ENCODE measurements at regions not wholly inside any gene's neighbourhood (a gene's known extent, or its start where the extent isn't known, plus 50 kb on each side); places are given as distances from the start of the nearest gene placed in this dataset.

DNA sequence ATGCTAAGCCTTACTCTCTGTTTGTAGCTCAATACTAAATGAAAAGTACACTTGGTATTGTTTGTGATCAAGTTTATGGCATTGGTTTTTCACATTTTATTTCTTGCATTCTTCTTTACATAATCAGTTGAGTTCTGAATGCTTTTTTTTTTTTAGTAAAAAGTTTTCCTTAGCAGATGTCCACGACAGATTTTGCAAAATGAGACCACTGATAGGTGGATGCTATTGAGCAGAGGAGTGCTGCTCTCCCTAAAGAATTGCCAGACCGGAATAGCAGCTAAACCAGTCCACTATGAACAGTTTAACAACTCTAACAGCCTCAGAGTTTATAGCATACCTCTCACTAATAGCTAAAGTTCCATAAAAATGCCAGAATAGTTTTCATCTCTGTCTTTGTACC is 225.1 kb upstream of the CACNA2D1 start:
- Histone ChIP-seq H3K36me3 (replicated peaks in 1 of 2; ENCODE audit: control insufficient read depth in 1 of 2, insufficient read depth in 2 of 2, low read length in 2 of 2) (no peaks in the 10 kb centered on the region), H3K4me1 (ENCODE audit: control insufficient read depth in 1 of 2, insufficient read depth in 2 of 2, low read length in 2 of 2) (no peaks in the 10 kb centered on the region), H3K9me3 (replicated peaks in 1 of 2; ENCODE audit: control insufficient read depth in 1 of 2, insufficient read depth in 1 of 2, low read length in 2 of 2) (no peaks in the 10 kb centered on the region), H4K20me1 (ENCODE audit: insufficient read depth, low read length) (no peaks in the 10 kb centered on the region), H3K79me2 (ENCODE audit: insufficient read depth, low read length) (no peaks in the 10 kb centered on the region), H3K4me2 (replicated peaks; ENCODE audit: extremely low read depth, low read length, poor library complexity, severe bottlenecking) (no peak overlapping the region), H2AFZ (ENCODE audit: insufficient read depth, low read depth, low read length, poor library complexity, severe bottlenecking) (no peak overlapping the region), H3K4me3 (replicated peaks in 1 of 3; ENCODE audit: low read depth in 2 of 3, low read length in 3 of 3) (no peak overlapping the region), H3K27me3 (ENCODE audit: control insufficient read depth in 2 of 2, insufficient read depth in 2 of 2, low read length in 2 of 2) (no peaks in the 10 kb centered on the region), H3K27ac (ENCODE audit: low read depth in 1 of 2, low read length in 2 of 2) (no peak overlapping the region), H3K9ac (ENCODE audit: insufficient read depth, low read length, poor library complexity, severe bottlenecking) (no peak overlapping the region)
- Mint-ChIP-seq H3K27ac (no peak overlapping the region), H3K36me3 (no peaks in the 10 kb centered on the region), H3K27me3 (ENCODE audit: low read depth in 3 of 3) (no peaks in the 10 kb centered on the region), H3K9me3 (no peaks in the 10 kb centered on the region), H3K4me3 (no peak overlapping the region), H3K4me1 (no peaks in the 10 kb centered on the region)
- intact Hi-C loops (cut with micrococcal nuclease) = no loop called here
- no CpG with 5 or more reads among the region's 2 CpGs for WGBS (ENCODE audit: insufficient coverage)
- no peak for DNase-seq
- TF ChIP-seq, protein P1, sequence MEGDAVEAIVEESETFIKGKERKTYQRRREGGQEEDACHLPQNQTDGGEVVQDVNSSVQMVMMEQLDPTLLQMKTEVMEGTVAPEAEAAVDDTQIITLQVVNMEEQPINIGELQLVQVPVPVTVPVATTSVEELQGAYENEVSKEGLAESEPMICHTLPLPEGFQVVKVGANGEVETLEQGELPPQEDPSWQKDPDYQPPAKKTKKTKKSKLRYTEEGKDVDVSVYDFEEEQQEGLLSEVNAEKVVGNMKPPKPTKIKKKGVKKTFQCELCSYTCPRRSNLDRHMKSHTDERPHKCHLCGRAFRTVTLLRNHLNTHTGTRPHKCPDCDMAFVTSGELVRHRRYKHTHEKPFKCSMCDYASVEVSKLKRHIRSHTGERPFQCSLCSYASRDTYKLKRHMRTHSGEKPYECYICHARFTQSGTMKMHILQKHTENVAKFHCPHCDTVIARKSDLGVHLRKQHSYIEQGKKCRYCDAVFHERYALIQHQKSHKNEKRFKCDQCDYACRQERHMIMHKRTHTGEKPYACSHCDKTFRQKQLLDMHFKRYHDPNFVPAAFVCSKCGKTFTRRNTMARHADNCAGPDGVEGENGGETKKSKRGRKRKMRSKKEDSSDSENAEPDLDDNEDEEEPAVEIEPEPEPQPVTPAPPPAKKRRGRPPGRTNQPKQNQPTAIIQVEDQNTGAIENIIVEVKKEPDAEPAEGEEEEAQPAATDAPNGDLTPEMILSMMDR (IDR thresholded peaks at IDR 0.05) = no peak

DNA sequence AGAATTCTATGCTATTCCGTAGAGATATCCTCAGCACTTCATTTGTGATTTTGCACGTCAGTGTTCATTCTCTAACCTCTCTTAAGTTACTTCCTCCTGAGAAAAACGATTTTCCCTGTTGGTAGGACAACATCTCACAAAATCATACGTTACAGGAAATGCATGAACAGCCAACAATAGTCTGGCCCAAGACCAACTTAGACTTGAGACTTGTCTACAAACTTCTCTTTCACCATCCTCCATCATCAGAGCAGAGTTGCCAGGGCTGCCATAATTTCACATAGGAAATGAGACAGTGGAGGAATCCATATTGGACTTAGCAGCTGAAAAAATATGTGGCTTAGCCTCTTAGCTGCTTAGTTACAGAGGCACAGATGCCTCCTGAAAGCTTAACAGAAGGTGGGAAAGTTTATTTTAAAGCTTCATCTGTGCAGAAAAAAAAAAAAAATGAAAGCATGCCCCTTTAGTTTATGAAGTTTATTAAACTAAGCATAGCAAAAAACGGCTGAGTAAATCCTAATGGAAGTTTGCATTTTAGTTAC is 222.5 kb upstream of the CACNA2D1 start:
- H3K27me3 Mint-ChIP-seq (ENCODE audit: low read depth in 3 of 3) = no peaks in the 10 kb centered on the region
- no peaks in the 10 kb centered on the region for H4K20me1 ChIP-seq (ENCODE audit: insufficient read depth, low read length)
- no peaks in the 10 kb centered on the region for H3K36me3 ChIP-seq (replicated peaks in 1 of 2; ENCODE audit: control insufficient read depth in 1 of 2, insufficient read depth in 2 of 2, low read length in 2 of 2)
- no peak overlapping the region for H3K4me3 ChIP-seq (replicated peaks in 1 of 3; ENCODE audit: low read depth in 2 of 3, low read length in 3 of 3)
- no peak overlapping the region for H3K4me2 ChIP-seq (replicated peaks; ENCODE audit: extremely low read depth, low read length, poor library complexity, severe bottlenecking)
- intact Hi-C loops (cut with micrococcal nuclease) = no loop called here
- H3K27ac ChIP-seq (ENCODE audit: low read depth in 1 of 2, low read length in 2 of 2) = no peak overlapping the region
- no peaks in the 10 kb centered on the region for H3K36me3 Mint-ChIP-seq
- no peaks in the 10 kb centered on the region for H3K9me3 Mint-ChIP-seq
- no peak overlapping the region for H2AFZ ChIP-seq (ENCODE audit: insufficient read depth, low read depth, low read length, poor library complexity, severe bottlenecking)
- no peak overlapping the region for H3K4me3 Mint-ChIP-seq
- no peak overlapping the region for H3K27ac Mint-ChIP-seq
- no peak overlapping the region for H3K9ac ChIP-seq (ENCODE audit: insufficient read depth, low read length, poor library complexity, severe bottlenecking)
- no peaks in the 10 kb centered on the region for H3K4me1 Mint-ChIP-seq
- H3K27me3 ChIP-seq (ENCODE audit: control insufficient read depth in 2 of 2, insufficient read depth in 2 of 2, low read length in 2 of 2) = no peaks in the 10 kb centered on the region
- no peaks in the 10 kb centered on the region for H3K79me2 ChIP-seq (ENCODE audit: insufficient read depth, low read length)
- no peaks in the 10 kb centered on the region for H3K9me3 ChIP-seq (replicated peaks in 1 of 2; ENCODE audit: control insufficient read depth in 1 of 2, insufficient read depth in 1 of 2, low read length in 2 of 2)
- 72% methylated on average over 4 of the region's 5 CpGs for WGBS (ENCODE audit: insufficient coverage)
- no peaks in the 10 kb centered on the region for H3K4me1 ChIP-seq (ENCODE audit: control insufficient read depth in 1 of 2, insufficient read depth in 2 of 2, low read length in 2 of 2)
- TF ChIP-seq, protein P1 (IDR thresholded peaks at IDR 0.05) = no peak
- DNase-seq = no peak
